Mammary epithelial cell (primary cell): ENCODE measurements at regions not wholly inside any gene's neighbourhood (a gene's known extent, or its start where the extent isn't known, plus 50 kb on each side); places are given as distances from the start of the nearest gene placed in this dataset.
"Not testable (repeated sequence)": the region's sequence is repeated elsewhere in the genome, so short reads cannot be mapped to it uniquely, and the experiment has no call there.

Experiments
- EZH2 ChIP-seq: IDR thresholded peaks from 2 replicates; pipeline ENCODE4 v1.6.1; 2012; ENCODE audit warnings: low read length, inconsistent platforms, borderline replicate concordance
- TF ChIP-seq, protein P1 (sequence below), 2 donors: IDR thresholded peaks in 1 of 2; conservative IDR thresholded peaks in 1 of 2; 2 replicates each; pipeline ENCODE4 v1.5.1; 2011 to 2012; ENCODE audit warnings: inconsistent platforms in 2 of 2, low read length in 2 of 2, mild to moderate bottlenecking in 2 of 2, control low read depth in 1 of 2, low read depth in 1 of 2; ENCODE audit not compliant: insufficient read depth in 1 of 2; ENCODE audit errors: extremely low read depth in 1 of 2

GRCh38 chr7:7011751-7012150 is 170.6 kb upstream of the C1GALT1 start:
- TF ChIP-seq, protein P1, sequence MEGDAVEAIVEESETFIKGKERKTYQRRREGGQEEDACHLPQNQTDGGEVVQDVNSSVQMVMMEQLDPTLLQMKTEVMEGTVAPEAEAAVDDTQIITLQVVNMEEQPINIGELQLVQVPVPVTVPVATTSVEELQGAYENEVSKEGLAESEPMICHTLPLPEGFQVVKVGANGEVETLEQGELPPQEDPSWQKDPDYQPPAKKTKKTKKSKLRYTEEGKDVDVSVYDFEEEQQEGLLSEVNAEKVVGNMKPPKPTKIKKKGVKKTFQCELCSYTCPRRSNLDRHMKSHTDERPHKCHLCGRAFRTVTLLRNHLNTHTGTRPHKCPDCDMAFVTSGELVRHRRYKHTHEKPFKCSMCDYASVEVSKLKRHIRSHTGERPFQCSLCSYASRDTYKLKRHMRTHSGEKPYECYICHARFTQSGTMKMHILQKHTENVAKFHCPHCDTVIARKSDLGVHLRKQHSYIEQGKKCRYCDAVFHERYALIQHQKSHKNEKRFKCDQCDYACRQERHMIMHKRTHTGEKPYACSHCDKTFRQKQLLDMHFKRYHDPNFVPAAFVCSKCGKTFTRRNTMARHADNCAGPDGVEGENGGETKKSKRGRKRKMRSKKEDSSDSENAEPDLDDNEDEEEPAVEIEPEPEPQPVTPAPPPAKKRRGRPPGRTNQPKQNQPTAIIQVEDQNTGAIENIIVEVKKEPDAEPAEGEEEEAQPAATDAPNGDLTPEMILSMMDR (conservative IDR thresholded peaks at IDR 0.05 in 1 of 2, IDR thresholded peaks at IDR 0.05 in 1 of 2; ENCODE audit: extremely low read depth in 1 of 2, insufficient read depth in 1 of 2, low read depth in 1 of 2, low read length in 2 of 2) = not testable (repeated sequence)
- not testable (repeated sequence) for TF ChIP-seq EZH2
